ENCODE measurements at regions not wholly inside any gene's neighbourhood (a gene's known extent, or its start where the extent isn't known, plus 50 kb on each side); places are given as distances from the start of the nearest gene placed in this dataset.
A peak's percentile ranks its signal among the peaks of the same experiment; 100 is the strongest.

- Histone ChIP-seq H3K9me3 (ENCODE audit: control insufficient read depth in 1 of 2, low read length in 2 of 2) (no peaks in the 10 kb centered on the region), H3K27me3 (ENCODE audit: low read depth, low read length) (no peaks in the 10 kb centered on the region), H3K4me1 (ENCODE audit: control insufficient read depth in 1 of 2, insufficient read depth in 2 of 2, low read length in 2 of 2) (peaks cover 5 to 21% of the 10 kb centered on the region in 2 donors), H3K36me3 (ENCODE audit: control insufficient read depth in 1 of 2, insufficient read depth in 2 of 2, low read length in 2 of 2) (no peaks in the 10 kb centered on the region), H3K27ac (ENCODE audit: low read length) (no peak overlapping the region), H3K4me3 (ENCODE audit: low read depth in 1 of 2, low read length in 2 of 2) (no peak overlapping the region)
Observed at GRCh38 chr2:144939590-144939989, 419.7 kb upstream of the ZEB2 start.

DNA sequence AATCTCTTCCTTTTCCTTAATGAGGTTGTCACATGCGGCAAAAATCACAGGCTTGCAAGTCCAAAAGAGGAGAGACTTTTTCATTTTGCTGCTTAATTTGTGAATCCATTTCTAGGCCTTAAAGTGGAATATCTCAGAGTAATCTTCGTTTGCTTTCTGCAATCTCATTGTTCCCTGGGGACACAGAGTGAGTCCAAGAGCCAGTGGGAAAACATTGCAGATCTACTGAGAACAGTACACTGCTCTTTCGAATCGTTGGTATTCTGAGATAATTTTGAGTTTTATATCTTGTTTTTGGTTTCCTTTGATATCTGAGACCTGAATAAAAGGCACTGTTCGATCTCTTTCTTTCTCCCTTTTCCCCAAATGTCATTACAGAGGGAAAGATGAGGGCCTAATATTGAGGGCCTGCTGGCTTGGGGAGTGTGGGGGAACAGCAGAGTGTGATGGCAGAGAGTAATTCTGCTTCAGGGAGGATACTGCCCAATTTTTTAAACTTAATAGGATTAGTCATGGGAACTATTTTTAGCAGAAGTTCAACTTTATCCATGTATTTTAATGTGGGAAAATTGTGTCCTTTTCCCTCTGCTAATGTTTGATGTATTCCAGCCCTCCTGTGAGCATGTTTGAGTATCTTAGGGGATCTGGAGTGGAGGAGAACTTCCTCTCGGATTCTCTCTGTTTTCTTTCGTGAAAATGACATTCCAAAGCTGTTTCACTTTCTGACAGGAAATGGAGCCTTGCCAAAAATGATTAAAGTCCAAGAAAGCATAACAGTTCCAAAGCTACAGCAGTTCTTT, 418.2 kb upstream of the ZEB2 start:
- Histone ChIP-seq H3K4me3 (ENCODE audit: low read depth in 1 of 2, low read length in 2 of 2) (peak overlapping the region in 1 of 2 donors; percentile 11), H3K4me1 (ENCODE audit: control insufficient read depth in 1 of 2, insufficient read depth in 2 of 2, low read length in 2 of 2) (peaks cover 5 to 15% of the 10 kb centered on the region in 2 donors), H3K9me3 (ENCODE audit: control insufficient read depth in 1 of 2, low read length in 2 of 2) (no peaks in the 10 kb centered on the region), H3K27me3 (ENCODE audit: low read depth, low read length) (no peaks in the 10 kb centered on the region), H3K36me3 (ENCODE audit: control insufficient read depth in 1 of 2, insufficient read depth in 2 of 2, low read length in 2 of 2) (no peaks in the 10 kb centered on the region), H3K27ac (ENCODE audit: low read length) (peak overlapping the region; percentile 64)

DNA sequence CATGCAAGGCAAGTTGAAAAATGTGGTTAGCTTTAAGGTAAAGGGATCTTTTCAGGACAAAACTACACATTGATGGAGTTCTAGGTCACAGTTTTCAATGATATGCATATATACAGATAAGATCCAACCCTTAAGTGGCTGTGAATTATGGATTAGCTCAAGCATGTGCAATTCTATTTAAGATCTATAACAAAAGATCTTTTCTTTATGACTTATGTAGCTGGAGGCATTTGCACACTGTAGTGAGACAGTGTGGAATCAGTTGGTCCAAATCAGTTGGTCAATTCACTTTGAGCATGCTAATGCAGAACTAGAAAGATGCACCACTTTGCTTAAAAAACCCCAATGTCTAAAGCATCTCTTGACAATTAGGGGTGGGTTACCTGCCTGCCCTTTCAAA, 417.1 kb upstream of the ZEB2 start:
- no peak overlapping the region for H3K4me3 ChIP-seq (ENCODE audit: low read depth in 1 of 2, low read length in 2 of 2)
- H3K36me3 ChIP-seq (ENCODE audit: control insufficient read depth in 1 of 2, insufficient read depth in 2 of 2, low read length in 2 of 2): no peaks in the 10 kb centered on the region
- H3K27me3 ChIP-seq (ENCODE audit: low read depth, low read length): no peaks in the 10 kb centered on the region
- no peaks in the 10 kb centered on the region for H3K9me3 ChIP-seq (ENCODE audit: control insufficient read depth in 1 of 2, low read length in 2 of 2)
- H3K4me1 ChIP-seq (ENCODE audit: control insufficient read depth in 1 of 2, insufficient read depth in 2 of 2, low read length in 2 of 2): peaks cover 4 to 5% of the 10 kb centered on the region in 2 donors
- H3K27ac ChIP-seq (ENCODE audit: low read length): no peak overlapping the region

- Histone ChIP-seq H3K4me3 (ENCODE audit: low read depth in 1 of 2, low read length in 2 of 2) (no peak overlapping the region), H3K27ac (ENCODE audit: low read length) (no peak overlapping the region), H3K27me3 (ENCODE audit: low read depth, low read length) (no peaks in the 10 kb centered on the region), H3K36me3 (ENCODE audit: control insufficient read depth in 1 of 2, insufficient read depth in 2 of 2, low read length in 2 of 2) (no peaks in the 10 kb centered on the region), H3K4me1 (ENCODE audit: control insufficient read depth in 1 of 2, insufficient read depth in 2 of 2, low read length in 2 of 2) (peaks cover 4 to 5% of the 10 kb centered on the region in 2 donors), H3K9me3 (ENCODE audit: control insufficient read depth in 1 of 2, low read length in 2 of 2) (no peaks in the 10 kb centered on the region)
Observed at GRCh38 chr2:144936442-144936841, 416.5 kb upstream of the ZEB2 start.

GRCh38 chr2:144935736-144936135, 415.8 kb upstream of the ZEB2 start:
- peaks cover 4 to 5% of the 10 kb centered on the region in 2 donors for H3K4me1 ChIP-seq (ENCODE audit: control insufficient read depth in 1 of 2, insufficient read depth in 2 of 2, low read length in 2 of 2)
- H3K9me3 ChIP-seq (ENCODE audit: control insufficient read depth in 1 of 2, low read length in 2 of 2): no peaks in the 10 kb centered on the region
- H3K27me3 ChIP-seq (ENCODE audit: low read depth, low read length): no peaks in the 10 kb centered on the region
- no peaks in the 10 kb centered on the region for H3K36me3 ChIP-seq (ENCODE audit: control insufficient read depth in 1 of 2, insufficient read depth in 2 of 2, low read length in 2 of 2)
- no peak overlapping the region for H3K27ac ChIP-seq (ENCODE audit: low read length)
- H3K4me3 ChIP-seq (ENCODE audit: low read depth in 1 of 2, low read length in 2 of 2): no peak overlapping the region

DNA sequence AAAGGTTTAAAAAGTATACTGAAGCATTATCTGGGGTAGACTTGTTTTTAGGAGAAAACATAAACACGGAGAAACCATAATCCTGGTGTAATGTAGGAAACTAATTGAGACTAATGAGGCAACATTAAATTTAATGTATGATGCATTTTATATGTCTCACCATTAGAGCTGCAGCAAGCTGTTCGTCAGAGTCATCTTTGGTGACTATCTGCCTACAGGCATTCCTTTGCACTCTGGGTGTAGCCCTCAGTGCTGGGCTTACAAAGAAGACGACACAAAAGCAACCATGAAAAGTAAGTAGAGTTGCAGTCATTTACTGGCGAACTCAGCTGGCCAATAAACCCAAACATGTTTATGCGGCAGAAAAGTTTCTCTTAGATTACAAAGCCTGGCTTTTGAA, 415.3 kb upstream of the ZEB2 start:
- no peaks in the 10 kb centered on the region for H3K27me3 ChIP-seq (ENCODE audit: low read depth, low read length)
- H3K4me3 ChIP-seq (ENCODE audit: low read depth in 1 of 2, low read length in 2 of 2): no peak overlapping the region
- H3K36me3 ChIP-seq (ENCODE audit: control insufficient read depth in 1 of 2, insufficient read depth in 2 of 2, low read length in 2 of 2): no peaks in the 10 kb centered on the region
- H3K27ac ChIP-seq (ENCODE audit: low read length): no peak overlapping the region
- no peaks in the 10 kb centered on the region for H3K9me3 ChIP-seq (ENCODE audit: control insufficient read depth in 1 of 2, low read length in 2 of 2)
- peaks cover 4 to 5% of the 10 kb centered on the region in 2 donors for H3K4me1 ChIP-seq (ENCODE audit: control insufficient read depth in 1 of 2, insufficient read depth in 2 of 2, low read length in 2 of 2)

DNA sequence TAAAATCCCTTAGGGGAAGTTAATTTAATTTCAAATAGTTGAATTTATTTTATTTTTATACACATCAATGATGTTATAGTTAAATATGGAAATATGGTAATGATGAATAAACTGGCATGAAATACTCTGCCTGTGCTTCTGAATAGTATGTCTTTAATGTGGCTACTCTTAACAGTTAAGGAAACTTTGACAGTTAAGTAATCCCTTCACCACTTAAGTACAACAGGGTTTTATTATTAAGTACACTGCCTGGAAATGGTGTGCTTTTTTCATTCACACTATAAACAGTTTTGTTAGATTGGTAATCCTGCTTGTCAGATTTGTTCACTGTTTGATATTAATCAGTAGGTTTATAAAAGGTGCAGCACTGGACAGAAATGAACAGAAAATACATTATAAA, 412.0 kb upstream of the ZEB2 start:
- H3K27me3 ChIP-seq (ENCODE audit: low read depth, low read length): no peaks in the 10 kb centered on the region
- no peak overlapping the region for H3K27ac ChIP-seq (ENCODE audit: low read length)
- H3K4me1 ChIP-seq (ENCODE audit: control insufficient read depth in 1 of 2, insufficient read depth in 2 of 2, low read length in 2 of 2): no peaks in the 10 kb centered on the region
- no peaks in the 10 kb centered on the region for H3K36me3 ChIP-seq (ENCODE audit: control insufficient read depth in 1 of 2, insufficient read depth in 2 of 2, low read length in 2 of 2)
- no peak overlapping the region for H3K4me3 ChIP-seq (ENCODE audit: low read depth in 1 of 2, low read length in 2 of 2)
- H3K9me3 ChIP-seq (ENCODE audit: control insufficient read depth in 1 of 2, low read length in 2 of 2): peaks cover 0 to 14% of the 10 kb centered on the region in 2 donors

- H3K4me3 ChIP-seq (ENCODE audit: low read depth in 1 of 2, low read length in 2 of 2): no peak overlapping the region
- no peaks in the 10 kb centered on the region for H3K27me3 ChIP-seq (ENCODE audit: low read depth, low read length)
- H3K4me1 ChIP-seq (ENCODE audit: control insufficient read depth in 1 of 2, insufficient read depth in 2 of 2, low read length in 2 of 2): no peaks in the 10 kb centered on the region
- no peaks in the 10 kb centered on the region for H3K36me3 ChIP-seq (ENCODE audit: control insufficient read depth in 1 of 2, insufficient read depth in 2 of 2, low read length in 2 of 2)
- H3K27ac ChIP-seq (ENCODE audit: low read length): no peak overlapping the region
- H3K9me3 ChIP-seq (ENCODE audit: control insufficient read depth in 1 of 2, low read length in 2 of 2): peaks cover 0 to 14% of the 10 kb centered on the region in 2 donors
Observed at GRCh38 chr2:144931480-144931879, 411.6 kb upstream of the ZEB2 start.

DNA sequence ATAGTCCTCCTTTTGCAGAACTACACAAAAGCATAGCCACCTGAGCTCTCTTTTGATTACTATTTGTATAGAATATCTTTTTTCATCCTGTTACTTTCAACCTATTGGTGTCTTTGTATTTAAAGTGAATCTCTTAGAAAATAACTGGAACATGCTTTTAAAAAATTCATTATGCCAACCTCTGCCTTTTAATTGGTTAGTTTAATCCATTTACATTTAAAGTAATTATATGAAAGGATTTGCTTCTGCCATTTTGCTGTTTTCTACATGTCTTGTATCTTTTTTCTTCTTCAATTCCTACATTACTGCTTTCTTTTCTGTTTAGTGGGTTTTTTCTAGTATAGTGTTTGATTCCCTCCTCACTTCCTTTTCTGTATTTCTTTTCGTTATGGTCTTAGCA, 407.5 kb upstream of the ZEB2 start:
- Histone ChIP-seq H3K4me1 (ENCODE audit: control insufficient read depth in 1 of 2, insufficient read depth in 2 of 2, low read length in 2 of 2) (no peaks in the 10 kb centered on the region), H3K27ac (ENCODE audit: low read length) (no peak overlapping the region), H3K27me3 (ENCODE audit: low read depth, low read length) (no peaks in the 10 kb centered on the region), H3K36me3 (ENCODE audit: control insufficient read depth in 1 of 2, insufficient read depth in 2 of 2, low read length in 2 of 2) (no peaks in the 10 kb centered on the region), H3K9me3 (ENCODE audit: control insufficient read depth in 1 of 2, low read length in 2 of 2) (peaks cover 0 to 18% of the 10 kb centered on the region in 2 donors), H3K4me3 (ENCODE audit: low read depth in 1 of 2, low read length in 2 of 2) (no peak overlapping the region)

- no peaks in the 10 kb centered on the region for H3K4me1 ChIP-seq (ENCODE audit: control insufficient read depth in 1 of 2, insufficient read depth in 2 of 2, low read length in 2 of 2)
- H3K9me3 ChIP-seq (ENCODE audit: control insufficient read depth in 1 of 2, low read length in 2 of 2): peaks cover 0 to 18% of the 10 kb centered on the region in 2 donors
- no peaks in the 10 kb centered on the region for H3K27me3 ChIP-seq (ENCODE audit: low read depth, low read length)
- H3K36me3 ChIP-seq (ENCODE audit: control insufficient read depth in 1 of 2, insufficient read depth in 2 of 2, low read length in 2 of 2): no peaks in the 10 kb centered on the region
- no peak overlapping the region for H3K4me3 ChIP-seq (ENCODE audit: low read depth in 1 of 2, low read length in 2 of 2)
- H3K27ac ChIP-seq (ENCODE audit: low read length): no peak overlapping the region
Observed at GRCh38 chr2:144925886-144926285, 406.0 kb upstream of the ZEB2 start.

DNA sequence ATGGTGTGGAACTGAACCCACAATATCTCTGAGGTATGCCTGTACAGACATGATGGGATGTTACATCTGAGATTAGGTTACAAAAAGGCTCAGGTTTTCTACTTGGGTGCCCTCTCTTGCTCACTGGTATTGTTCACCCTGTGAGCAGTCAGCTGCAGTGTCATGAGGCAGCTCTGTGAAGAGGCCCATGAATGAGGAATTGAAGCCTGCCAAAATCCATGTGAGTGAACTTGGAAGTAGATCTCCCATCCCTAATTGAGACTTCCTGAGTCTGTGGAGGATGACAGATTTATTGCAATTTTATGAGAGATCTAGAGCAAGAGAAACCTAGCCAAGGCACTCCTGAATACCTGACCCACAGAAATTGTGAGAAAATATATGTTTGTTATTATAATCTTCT, 404.9 kb upstream of the ZEB2 start:
- Histone ChIP-seq H3K4me3 (ENCODE audit: low read depth in 1 of 2, low read length in 2 of 2) (no peak overlapping the region), H3K4me1 (ENCODE audit: control insufficient read depth in 1 of 2, insufficient read depth in 2 of 2, low read length in 2 of 2) (no peaks in the 10 kb centered on the region), H3K27me3 (ENCODE audit: low read depth, low read length) (no peaks in the 10 kb centered on the region), H3K9me3 (ENCODE audit: control insufficient read depth in 1 of 2, low read length in 2 of 2) (peaks cover 0 to 18% of the 10 kb centered on the region in 2 donors), H3K36me3 (ENCODE audit: control insufficient read depth in 1 of 2, insufficient read depth in 2 of 2, low read length in 2 of 2) (no peaks in the 10 kb centered on the region), H3K27ac (ENCODE audit: low read length) (no peak overlapping the region)

GRCh38 chr2:144922519-144922918, 402.6 kb upstream of the ZEB2 start:
- H3K27ac ChIP-seq (ENCODE audit: low read length): no peak overlapping the region
- no peak overlapping the region for H3K4me3 ChIP-seq (ENCODE audit: low read depth in 1 of 2, low read length in 2 of 2)
- no peaks in the 10 kb centered on the region for H3K27me3 ChIP-seq (ENCODE audit: low read depth, low read length)
- H3K9me3 ChIP-seq (ENCODE audit: control insufficient read depth in 1 of 2, low read length in 2 of 2): peaks cover 0 to 8% of the 10 kb centered on the region in 2 donors
- H3K4me1 ChIP-seq (ENCODE audit: control insufficient read depth in 1 of 2, insufficient read depth in 2 of 2, low read length in 2 of 2): no peaks in the 10 kb centered on the region
- no peaks in the 10 kb centered on the region for H3K36me3 ChIP-seq (ENCODE audit: control insufficient read depth in 1 of 2, insufficient read depth in 2 of 2, low read length in 2 of 2)

All from muscle layer of duodenum (tissue), 2 donors.